Keratinocyte (primary cell): ENCODE measurements at regions not wholly inside any gene's neighbourhood (a gene's known extent, or its start where the extent isn't known, plus 50 kb on each side); places are given as distances from the start of the nearest gene placed in this dataset.

Experiments
- CTCF ChIP-seq, 3 experiments: IDR thresholded peaks in 1 of 3; conservative IDR thresholded peaks in 1 of 3; optimal IDR thresholded peaks in 1 of 3; 2 replicates in 2 of 3; 3 replicates in 1 of 3; pipeline versions ENCODE3 to v1.5.1; 2011; ENCODE audit warnings: low read length in 3 of 3, mild to moderate bottlenecking in 3 of 3, moderate library complexity in 2 of 3, control low read depth in 1 of 3, inconsistent platforms in 1 of 3; ENCODE audit not compliant: insufficient read depth in 2 of 3; ENCODE audit errors: extremely low read depth in 1 of 3
- EZH2 ChIP-seq: IDR thresholded peaks from one replicate; pipeline ENCODE4 v1.6.1; 2012; ENCODE audit warnings: inconsistent platforms, mild to moderate bottlenecking, low read length, moderate library complexity

- TF ChIP-seq CTCF (optimal IDR thresholded peaks at IDR 0.05 in 1 of 3, IDR thresholded peaks at IDR 0.05 in 1 of 3, conservative IDR thresholded peaks at IDR 0.05 in 1 of 3; ENCODE audit: extremely low read depth in 1 of 3, insufficient read depth in 2 of 3, low read length in 3 of 3) = no peak
- TF ChIP-seq EZH2 = no peak
These were observed 1676.7 kb downstream of the REEP3 start for GRCh38 chr10:65197935-65198334.
